GM18505 (cell line): ENCODE measurements at regions not wholly inside any gene's neighbourhood (a gene's known extent, or its start where the extent isn't known, plus 50 kb on each side); places are given as distances from the start of the nearest gene placed in this dataset.

ENCODE experiments used
- ATAC-seq: cut with Tn5 transposase; IDR thresholded peaks from one replicate; pipeline ENCODE4 v1.9.1; 2021; ENCODE audit not compliant: unreplicated experiment
- POLR2A ChIP-seq: IDR thresholded peaks from 4 replicates; pipeline ENCODE4 v1.6.1; 2011; ENCODE audit warnings: borderline replicate concordance; ENCODE audit not compliant: insufficient read depth, insufficient read length; ENCODE audit errors: extremely low read depth

- ATAC-seq = no peak
- TF ChIP-seq POLR2A = no peak
Observed at GRCh38 chr12:92302041-92302829, 156.6 kb upstream of the BTG1 start.

DNA sequence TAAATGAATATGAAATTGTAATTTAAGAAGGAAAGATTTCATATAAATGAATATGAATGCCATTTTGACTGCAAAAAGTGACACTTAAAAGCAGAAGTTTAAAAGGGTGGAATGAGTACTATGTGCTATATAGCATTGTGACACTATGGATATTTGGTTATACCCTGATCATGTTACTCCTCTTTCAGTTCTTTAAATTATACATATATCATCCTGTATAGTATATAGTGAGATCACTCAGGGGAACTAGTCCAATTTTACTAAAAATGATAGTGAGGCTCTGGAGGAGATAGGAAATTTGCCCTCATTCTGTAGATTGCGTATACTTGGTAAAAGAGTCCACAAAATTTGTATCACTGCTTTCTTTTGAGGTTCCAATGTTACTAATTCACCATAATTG, 155.7 kb upstream of the BTG1 start:
- ATAC-seq = no peak

DNA sequence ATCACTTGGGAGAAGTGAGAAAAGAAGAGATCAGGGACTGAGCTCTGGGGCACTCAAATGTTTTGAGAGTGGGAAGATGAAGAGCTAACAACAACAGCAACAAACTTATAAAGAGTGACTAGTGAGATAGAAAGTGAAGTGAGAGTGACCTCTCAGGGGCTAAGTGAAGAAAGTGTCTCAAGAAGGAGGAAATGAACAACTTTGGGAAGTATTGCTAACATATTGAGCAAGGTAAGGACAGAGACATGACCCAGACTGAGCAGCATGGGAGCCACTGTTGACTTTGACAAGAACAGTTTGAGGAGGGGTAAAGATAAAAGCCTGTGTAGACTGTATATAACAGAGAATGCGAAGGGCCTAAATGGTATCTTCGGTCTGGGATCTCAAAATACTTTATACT, 155.1 kb upstream of the BTG1 start:
- ATAC-seq = no peak
- no peak for TF ChIP-seq POLR2A

More for the DNA sequence above, 155.7 kb upstream of the BTG1 start:
- TF ChIP-seq POLR2A = no peak

DNA sequence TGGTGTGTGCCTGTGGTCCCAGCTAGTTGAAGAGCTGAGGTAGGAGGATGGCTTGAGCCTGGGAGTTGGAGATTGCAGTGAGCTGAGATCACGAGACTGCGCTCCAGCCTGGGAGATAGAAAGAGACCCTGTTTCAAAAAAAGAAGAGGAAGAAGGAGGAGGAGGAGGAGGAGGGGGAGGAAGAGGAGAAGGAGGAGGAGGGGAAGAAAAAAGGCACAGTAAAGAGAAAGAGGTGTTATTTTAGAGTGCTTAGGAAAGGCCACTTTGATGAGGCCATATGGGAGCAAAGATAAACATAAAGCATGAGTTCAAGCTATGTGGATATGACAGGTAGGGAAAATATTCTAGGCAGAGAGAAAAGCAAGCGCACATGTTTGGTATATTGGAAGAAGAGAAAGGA, 154.1 kb upstream of the BTG1 start:
- no peak for TF ChIP-seq POLR2A
- no peak for ATAC-seq

GRCh38 chr12:92299344-92299743, 153.7 kb upstream of the BTG1 start:
- no peak for TF ChIP-seq POLR2A
- no peak for ATAC-seq

GRCh38 chr12:92297932-92298696, 152.5 kb upstream of the BTG1 start:
- TF ChIP-seq POLR2A = no peak
- no peak for ATAC-seq

DNA sequence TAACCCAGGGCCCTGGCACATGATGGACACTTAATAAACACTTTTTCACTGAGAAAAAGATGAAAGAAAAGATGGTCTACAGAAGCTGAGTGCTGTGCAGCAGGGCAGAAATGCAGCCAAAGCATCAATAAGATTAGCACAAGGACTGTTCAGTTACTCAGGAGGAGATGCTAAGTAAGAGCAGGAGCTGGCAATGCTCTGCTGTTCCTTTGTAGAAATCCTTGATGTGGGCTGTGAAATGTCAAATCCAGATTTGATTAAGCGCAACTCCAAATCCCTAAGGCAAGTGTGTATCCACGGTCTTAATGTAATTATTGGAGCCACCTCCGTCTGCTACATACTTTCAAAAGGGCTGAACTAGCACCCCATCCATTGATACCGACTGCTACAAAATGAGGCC, 151.8 kb upstream of the BTG1 start:
- no peak for ATAC-seq
- TF ChIP-seq POLR2A = no peak

DNA sequence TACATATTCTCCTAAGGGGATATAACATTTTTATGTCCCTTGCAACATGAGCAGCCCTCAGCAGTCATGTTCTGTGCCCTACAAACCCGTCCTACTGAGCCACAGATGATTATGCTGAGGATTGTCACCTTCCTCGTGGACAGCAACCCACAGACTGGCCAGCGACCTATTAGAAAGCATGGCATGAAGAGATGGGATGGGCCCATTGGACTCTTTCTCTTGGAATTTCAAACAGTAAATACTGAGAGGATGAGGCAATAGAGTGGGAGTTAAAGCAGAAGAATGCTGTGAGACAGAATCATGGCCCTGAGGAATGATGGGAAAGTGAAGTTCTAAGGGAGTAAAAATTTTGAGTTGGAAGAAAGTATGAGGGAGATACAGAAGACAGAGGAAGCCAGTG, 149.9 kb upstream of the BTG1 start:
- ATAC-seq = no peak
- no peak for TF ChIP-seq POLR2A

DNA sequence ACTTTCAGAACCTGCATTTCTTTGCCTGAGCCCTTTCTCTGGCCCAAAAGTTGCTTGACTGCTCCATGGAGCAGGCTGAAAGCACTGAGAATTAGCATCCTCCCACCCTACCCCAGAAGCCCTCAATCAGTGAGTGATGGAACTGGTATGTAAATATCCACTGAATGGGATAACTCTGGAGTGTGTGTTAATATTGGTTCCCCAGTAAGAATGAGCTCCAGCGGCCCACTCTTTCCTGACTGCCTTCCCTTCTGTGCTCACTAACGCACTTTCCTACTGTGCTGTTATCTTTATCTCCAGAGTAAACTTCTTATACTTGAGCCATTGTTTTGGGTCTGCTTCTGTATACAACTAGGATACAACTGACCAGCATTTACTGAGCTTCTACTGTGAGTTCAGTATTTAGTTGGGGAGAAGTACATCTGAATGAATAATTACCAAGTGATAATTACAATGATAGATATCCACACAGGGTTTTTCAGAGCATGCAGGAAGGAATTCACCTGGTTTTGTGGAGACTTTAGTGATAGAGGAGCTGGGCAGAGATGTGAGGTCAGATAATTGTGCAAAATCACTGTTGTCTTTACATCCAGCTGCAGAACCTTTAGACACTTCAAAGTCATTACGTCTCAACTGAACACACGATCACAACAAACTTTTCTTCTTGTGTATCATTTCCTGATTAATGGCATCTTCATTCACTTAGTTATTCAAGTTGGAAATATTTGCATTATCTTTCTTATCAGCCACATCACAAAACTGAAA, 149.2 kb upstream of the BTG1 start:
- ATAC-seq = no peak
- no peak for TF ChIP-seq POLR2A

GRCh38 chr12:92292016-92292415, 146.4 kb upstream of the BTG1 start:
- TF ChIP-seq POLR2A = no peak
- no peak for ATAC-seq

DNA sequence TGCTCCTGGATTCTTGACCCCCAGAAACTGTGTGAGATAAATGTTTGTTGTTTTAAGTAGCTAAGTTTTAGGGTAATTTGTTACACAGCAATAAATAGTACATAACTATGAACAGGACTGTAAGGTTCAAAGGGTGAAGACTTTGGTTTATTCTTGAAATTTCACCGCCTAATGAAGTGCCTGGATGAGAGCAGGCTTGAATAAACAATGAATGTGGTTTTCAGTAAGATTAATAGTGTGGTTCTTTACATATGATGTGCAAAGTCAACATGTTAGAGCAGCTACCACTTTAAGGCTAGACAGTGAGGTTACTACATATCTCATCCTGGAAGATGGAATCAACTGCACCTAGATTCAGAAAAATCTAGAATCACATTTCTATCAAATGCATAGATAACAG, 145.2 kb upstream of the BTG1 start:
- no peak for ATAC-seq
- TF ChIP-seq POLR2A = no peak

DNA sequence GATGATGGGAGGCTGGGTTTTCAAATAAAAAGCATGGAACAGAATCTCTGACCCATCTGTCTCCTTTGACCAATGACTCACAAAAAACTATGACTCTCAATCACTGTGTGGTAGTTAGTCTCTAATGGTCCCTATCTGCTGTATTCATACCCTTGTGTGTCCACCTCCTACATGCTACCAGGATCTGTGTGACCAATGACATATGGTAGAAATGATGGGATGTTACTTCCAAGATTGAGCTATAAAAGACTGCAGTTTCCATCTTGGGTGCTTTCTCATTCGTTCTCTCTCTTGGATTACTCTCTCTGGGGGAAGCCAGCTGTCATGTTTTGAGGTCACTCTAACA, 144.7 kb upstream of the BTG1 start:
- TF ChIP-seq POLR2A = no peak
- no peak for ATAC-seq

GRCh38 chr12:92289629-92290349, 144.1 kb upstream of the BTG1 start:
- no peak for ATAC-seq
- no peak for TF ChIP-seq POLR2A
